HG03095 (cell line): ENCODE measurements at regions not wholly inside any gene's neighbourhood (a gene's known extent, or its start where the extent isn't known, plus 50 kb on each side); places are given as distances from the start of the nearest gene placed in this dataset.
A peak's percentile ranks its signal among the peaks of the same experiment; 100 is the strongest.

Experiments
- ATAC-seq: cut with Tn5 transposase; IDR thresholded peaks from one replicate; pipeline ENCODE4 v1.9.1; 2021; ENCODE audit warnings: moderate library complexity; ENCODE audit not compliant: unreplicated experiment

DNA sequence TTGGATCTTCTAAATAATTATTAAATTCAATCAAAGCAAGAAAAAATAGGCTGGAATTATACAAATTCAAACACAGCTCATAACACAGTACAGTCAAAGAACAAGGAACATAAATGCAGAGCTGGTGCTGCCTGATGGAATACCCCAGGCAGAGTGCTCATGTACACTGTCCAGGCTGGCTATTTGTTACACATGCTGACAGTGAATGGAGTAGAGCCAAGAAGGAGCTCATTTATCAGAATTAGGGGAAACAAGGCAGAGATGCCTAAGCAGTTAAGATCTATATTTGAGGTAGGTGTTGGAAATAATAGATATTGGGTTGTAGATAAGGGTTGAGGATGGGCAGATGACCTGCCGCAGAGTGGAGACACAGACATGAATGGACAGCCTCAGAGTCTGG is 788.2 kb upstream of the ARPP21 start:
- no peak for ATAC-seq

DNA sequence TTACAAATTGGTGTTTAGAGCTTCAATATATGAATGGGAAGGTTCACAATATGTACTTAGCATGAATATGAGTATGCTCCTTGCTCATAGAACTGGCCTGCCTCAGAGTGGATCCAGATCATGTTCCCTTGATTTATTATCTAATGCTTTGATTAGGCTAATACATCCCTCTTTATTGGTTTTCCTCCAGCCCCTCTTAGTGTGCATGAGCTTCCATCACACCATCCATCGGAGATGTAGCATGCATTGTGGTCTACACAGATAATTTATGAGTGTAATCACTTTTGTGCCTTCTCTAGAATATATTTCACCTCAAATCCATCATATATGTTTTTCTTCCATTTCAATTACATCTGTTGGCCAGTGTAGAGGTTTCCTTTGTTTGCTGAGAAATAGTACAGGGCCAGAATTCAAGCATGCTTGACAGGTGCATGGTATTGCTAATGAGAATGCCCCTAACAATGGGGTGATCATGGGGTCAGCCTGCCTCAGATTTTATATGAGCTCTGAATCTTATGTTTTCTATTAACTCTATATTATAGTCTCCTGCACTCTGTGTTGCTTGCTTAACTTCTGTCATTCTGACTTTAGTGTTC is 786.4 kb upstream of the ARPP21 start:
- no peak for ATAC-seq

DNA sequence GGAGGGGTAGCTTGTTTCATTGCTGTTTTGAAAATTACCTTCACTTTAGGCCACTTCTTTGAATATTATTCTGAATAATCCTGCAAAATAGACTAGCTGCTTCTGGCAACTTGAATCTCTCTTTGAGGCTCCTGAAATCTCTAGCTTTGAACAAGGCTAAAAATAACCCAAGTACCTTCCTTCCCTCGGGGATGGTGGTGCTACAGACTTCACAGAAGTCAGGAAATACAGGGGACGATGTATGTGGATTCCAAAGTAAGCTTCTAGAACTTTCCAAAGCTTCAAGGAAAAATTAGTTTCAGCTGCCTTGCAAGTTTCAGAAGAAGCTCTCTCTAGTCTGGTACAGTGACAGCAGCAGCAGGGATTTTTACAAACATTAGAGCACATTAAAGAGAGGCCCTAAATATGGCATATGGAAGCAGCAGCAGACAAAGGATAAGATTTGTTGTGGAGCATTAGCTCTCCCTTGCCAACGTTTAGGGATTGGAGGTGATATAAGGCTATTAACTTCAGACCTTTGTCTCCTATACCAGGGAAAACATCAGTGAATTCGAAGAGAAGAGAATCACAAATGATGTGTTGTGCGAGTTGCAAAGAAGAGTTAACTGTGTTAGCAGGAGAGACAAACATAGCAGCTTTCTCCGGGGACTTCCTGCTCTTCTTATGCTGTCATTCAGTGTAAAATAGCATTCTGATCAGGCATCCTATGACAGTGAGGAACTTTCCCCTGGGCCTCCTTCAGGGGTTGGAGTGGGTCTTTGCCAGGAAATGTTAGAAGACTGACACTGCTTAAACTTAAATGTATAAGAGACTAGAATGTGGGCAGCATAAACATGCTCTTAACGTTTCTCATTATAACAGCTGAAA is 783.0 kb upstream of the ARPP21 start:
- peak; percentile 48 for ATAC-seq

DNA sequence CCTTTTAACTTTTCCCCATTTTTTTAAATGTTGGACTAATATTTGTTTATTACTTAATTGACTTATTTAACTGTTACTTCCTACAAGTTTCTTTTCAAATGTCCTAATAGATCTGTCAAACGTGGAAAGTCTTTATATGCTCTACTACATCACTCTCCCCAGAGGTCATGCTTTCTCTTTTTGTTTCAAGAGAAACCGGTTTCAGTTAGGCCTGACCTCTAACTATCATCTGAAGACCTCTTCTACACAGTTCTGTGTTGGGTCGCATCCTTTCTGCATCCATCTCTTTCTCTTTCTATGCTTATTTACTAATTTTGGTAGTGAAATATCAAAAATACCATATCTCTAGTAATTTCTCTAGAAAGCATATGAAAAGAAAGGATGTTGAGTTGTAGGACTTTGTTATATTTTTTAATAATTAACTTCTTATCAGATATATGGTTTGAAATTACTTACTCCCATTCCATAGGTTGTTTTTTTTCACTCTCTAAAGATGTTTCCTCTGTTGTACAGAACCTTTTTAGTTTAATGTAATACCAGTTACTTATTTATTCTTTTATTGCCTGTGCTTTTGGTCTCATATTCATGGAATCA is 781.2 kb upstream of the ARPP21 start:
- no peak for ATAC-seq

DNA sequence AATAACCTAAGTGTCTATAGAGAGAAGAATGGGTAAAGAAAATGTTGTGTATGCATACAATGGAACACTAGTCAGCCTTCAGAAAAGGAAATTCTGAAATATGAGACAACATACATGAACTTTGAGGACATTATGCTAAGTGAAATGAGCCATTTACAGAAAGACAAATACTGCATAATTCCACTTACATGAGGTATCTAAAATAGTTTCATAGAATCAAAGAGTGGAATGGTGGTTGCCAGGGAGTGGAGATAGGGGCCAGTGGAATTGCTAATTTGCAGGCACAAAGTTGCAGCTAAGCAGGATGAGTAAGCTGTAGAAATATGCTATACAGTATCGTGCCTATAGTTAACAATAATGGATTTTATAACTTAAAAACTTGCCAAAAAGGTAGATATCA is 779.6 kb upstream of the ARPP21 start:
- no peak for ATAC-seq

DNA sequence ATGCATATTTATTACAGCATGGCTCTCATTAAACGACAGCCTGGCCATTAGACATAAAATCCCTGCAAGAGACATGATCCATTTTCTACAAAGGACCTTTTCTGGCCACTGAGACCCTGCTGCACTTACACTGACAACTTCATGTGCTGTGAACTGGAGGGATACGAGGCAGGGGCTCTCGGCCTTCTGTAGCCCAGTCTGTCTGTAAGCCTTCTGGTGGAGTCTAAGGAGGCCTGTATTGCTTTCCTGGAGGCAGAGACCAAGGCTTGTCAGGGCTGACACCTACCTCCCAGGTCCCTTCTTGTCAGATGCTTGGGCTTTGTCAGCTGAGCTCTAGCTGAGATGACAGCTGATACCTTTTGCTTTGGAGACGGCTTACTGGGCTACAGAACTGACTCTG is 776.9 kb upstream of the ARPP21 start:
- ATAC-seq, result no peak

DNA sequence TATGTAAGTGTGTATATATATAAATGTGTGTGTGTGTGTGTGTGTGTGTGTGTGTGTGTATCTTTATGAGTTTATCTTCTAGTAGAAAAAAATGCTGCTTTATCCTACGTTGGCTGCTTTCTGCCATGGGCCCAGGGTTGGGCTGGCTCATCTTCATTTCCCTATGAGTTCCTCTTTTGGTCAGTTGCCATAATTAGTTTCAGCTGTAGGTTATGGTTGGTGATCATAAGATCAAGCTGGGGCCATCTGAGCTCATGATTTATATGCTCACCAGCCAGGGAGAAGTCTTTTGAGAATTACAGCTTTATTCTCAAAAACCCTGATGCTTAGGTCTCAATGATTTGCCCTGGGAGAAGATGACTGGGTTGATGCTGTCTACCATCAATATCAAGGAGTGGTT is 775.8 kb upstream of the ARPP21 start:
- no peak for ATAC-seq

DNA sequence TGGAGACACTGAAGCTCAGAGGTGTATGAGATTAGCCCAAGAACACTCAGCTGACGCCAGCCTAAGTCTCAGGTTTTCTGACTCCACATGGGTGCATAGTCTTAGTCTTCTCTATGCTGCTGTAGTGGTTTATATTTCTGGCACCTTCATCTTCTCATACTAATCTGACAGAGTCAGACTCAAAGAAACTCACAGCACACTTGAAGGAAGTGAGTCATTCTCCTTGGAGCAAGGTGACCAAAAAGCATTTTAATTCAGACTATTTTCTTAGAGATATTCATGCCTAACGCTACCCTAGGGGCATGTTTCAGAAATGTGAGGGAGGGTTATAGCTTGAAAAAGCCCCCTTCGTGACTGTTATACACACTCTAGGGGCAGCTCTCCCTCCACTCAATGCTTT is 775.3 kb upstream of the ARPP21 start:
- no peak for ATAC-seq

DNA sequence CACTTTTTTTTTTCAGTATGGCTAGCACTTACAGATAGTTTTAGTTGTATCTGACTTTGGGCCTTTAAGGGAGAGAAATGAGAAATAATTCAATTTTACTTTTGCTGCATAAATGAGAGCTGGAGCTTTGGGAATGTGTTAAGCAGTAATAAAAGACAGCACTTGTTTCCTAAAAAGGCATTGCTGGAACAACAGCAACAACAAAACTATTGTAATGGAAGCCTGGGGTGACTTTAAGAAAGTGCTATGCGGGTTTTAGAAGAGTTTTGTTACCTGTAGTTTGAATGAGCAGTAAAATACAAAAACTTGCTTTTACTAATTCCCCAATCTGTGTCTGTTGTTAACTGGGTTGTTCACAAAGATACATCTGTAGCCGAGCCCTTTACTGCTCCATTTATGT is 774.0 kb upstream of the ARPP21 start:
- no peak for ATAC-seq

DNA sequence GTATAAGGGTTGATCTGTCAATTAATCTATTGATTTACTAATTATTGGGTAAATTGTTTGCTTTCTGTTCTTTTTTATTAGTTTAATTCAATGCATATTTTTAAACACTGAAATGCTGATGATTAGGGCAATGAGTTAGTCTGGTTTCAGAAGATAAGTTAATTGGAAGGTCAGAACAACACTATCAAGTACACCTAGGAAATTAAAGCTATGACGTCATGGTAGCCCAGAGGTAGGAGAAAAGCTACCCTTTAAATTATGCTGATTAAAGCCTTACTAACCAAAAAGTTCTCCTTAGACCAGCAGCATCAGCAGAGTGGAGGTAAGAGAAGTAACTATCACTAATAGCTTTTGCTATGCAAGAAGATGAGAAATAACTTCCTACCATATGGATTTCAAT is 770.4 kb upstream of the ARPP21 start:
- no peak for ATAC-seq

DNA sequence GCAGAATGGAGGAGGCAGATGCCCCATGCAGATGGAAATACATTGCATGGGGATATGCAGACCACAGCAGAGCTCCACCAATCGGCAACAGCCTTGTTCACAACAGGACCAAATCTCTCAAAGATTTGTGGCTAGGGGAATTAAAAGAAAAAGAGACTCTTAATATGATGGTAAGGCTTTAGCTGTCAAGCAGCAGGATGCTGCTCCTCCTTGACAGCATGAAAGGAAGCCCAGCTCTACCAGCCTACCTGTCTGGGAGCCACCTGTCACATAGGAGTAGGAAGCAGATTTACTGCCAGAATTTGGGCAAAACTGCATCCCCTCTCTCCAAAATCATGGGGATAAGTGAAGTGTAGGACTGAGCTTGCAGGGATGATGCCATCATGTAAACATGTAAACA is 769.6 kb upstream of the ARPP21 start:
- ATAC-seq, result no peak

DNA sequence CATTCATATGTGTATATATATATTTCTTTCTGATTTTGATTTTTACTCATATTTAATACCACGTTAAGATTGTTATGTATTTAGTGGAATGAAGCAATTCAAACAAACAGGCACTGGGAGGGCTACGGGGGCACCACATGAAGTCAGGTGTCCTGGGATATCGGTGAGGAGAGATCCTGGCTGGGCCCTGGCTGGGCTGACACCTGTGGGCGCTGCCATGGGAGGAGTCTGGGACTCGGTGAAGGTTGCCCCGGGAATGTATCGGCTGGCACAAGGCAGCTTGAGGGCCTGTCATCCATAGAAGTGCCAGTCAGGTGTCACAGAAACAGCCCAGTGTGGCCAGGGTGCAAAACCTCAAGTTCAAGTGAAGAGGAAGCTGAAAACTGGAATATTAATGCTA is 766.9 kb upstream of the ARPP21 start:
- ATAC-seq, result no peak

DNA sequence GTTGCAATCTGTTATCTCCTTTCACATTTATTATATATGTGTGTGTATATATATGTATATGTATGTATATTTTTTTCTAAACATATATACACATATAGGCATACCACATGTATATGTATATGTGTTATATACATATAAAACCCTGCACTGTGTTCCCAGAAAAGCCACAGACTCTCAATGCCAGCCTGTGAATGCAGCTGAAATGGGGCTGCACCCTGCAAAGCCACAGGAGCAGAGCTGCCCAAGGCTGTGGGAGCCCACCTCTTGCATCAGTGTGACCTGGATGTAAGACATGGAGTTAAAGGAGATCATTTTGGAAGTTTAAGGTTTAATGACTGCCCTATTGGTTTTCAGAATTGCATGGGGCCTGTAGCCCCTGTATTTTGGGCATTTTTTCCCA is 762.3 kb upstream of the ARPP21 start:
- ATAC-seq, result no peak

DNA sequence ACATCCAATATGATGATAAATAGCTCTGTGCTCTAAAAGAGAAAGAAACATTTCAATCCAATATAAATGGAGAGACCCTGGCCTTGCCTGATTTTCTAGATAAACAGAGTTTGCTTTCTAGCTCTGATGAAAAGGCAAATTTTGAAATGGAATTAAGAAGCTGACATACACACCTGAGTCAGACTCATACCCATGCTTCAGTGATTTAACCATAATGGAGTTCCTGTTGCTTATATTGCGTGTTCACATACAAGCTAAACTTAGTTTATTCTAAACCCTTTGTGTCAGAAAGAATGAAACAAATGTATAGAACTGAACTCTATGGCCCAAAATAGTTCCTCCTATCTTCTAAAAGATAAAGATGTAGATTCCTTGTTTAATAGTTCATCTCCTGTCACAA is 760.8 kb upstream of the ARPP21 start:
- no peak for ATAC-seq

DNA sequence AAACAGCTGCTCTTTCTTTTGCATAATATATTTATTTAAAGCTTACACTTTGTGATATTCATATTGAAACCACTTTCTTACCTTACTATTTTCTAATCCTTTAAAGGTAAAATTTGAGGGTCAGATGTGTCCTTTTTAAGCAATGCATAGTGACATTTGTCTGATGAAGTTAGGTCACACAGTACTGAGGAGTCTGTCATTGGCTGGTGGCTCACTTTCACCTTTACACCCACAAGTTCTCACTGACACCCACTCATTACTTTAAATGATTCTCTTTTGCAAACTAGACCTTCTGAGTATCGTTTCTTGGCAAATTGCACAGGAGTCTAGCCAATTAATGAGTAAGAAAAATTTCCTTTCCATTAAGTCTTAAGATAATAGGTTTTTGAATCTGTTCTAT is 758.3 kb upstream of the ARPP21 start:
- no peak for ATAC-seq

DNA sequence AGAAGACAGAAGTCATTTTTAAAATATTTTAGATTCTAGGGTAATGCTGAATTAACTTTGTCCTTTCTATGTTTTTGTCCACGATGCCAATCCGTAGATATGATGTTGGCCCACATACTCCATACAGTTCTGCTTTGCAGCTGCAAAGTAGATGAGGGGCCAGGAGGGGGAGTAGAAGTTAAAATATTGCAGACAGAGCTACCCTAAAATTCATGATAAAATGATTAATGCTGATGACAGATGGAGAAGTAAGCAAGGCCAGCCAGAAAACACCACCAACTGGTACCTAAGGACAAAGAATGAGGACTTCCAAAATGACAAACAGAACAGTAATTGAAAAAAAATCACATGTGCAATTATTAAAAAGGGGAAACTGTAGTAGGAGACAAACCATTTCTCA is 756.6 kb upstream of the ARPP21 start:
- no peak for ATAC-seq

DNA sequence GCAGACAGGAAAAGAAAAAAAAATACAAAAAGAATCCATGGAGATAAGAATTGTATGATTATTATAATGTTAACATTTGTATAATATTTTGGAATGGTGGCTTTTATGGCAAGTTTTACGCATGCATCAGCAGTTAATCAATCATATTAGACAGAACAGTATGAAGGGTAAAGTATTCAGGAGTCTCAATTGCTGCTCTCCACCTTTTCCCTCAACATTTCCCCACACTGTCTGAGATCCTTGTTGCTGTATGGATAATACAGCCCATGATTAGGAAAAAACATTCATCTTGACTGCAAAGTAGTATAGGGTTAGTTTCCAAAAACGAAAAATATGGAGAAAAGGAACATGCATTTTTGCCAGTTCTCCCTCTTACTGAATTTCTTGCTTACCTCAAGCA is 755.3 kb upstream of the ARPP21 start:
- no peak for ATAC-seq

DNA sequence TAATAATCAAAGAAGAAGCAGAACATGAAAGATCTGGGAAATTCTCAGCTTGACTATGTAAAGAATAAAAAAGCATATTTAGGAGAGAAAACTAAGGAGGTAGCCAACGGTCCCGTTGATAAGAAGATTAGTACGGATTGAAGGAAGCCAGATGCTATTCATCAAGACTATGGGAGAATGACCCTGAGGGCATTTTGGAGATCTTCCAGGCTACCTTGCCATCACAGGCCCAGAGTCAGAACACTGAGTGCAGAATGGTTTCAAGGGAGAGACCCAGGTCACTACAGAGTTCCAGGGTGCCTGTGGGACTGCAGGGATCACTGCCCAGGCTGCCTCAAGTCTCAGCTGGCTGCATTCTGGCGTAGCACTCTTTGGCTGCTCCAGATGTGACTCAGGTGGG is 752.9 kb upstream of the ARPP21 start:
- no peak for ATAC-seq

DNA sequence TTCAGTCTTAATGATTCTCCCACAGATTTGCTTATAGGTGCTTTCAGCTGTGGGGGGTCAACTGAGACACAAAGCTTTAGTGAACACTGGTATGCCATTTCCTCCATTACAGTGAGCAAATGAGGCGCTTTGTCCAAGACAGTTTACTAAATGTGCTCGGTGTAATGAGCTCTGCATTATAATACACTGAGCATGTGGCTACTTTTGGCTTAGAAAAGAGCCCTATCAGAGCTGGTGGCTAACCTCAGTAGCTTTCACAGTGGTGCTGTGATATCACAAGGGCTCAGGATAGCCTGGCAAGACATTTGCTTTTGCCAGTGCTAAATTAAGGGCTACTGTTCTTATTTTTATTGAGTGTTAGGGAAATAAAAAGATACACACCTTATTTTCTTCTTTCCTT is 749.7 kb upstream of the ARPP21 start:
- no peak for ATAC-seq

DNA sequence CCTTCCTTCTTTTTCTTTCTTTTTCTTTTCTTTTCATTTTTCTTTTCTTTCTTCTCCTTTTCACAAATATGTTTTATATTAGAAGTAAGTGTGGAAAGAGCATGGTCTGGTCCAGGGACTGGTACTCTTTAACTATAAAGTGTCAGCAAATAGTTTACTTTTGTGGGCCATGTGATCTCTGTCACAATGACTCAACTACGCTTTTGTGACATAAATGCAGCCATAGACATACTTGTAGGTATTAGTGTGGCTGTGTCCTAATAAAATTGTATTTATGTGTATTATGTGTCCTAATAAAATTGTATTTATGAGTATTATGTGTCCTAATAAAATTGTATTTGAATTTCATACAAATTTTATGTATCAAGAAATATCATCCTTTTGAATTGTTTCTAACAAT is 749.1 kb upstream of the ARPP21 start:
- ATAC-seq, result no peak

DNA sequence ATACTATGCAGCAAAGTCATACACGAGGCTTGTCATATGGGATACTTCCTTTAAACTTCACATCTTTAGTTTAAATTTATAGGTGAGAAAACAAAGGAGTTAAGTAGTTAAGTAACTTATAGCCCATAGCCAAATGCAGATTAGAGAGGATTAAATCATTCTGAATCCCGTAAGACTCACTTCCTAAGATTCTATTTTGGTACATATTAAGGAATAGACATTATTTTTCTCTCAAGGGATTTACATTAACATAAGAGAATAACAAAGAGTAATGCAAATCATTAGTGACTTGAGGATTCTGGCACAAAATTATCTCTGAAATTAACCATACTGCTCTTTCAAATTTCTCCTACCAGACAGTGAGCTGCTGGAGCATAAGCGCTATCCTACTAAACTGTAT is 747.4 kb upstream of the ARPP21 start:
- no peak for ATAC-seq

DNA sequence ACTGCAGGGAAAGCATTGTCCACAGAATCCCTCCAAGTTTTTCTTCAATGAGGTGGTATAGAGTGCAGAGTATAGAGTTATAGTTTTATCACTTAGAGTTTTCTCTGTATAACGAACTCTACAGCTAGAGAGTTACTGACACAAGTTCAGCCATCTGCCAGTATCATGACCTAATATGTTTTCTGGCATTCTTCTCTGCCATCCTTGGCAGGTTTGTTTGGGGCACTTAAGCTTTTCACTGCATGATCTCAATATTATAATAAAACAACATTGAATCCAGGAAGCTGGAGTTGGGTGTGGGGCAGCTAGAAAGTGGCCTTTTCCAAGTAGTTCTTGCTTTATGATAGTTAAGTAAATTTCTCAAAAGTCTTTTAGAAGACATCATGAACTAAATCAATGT is 743.5 kb upstream of the ARPP21 start:
- ATAC-seq, result no peak
